GM03348 (cell line): ENCODE measurements at regions not wholly inside any gene's neighbourhood (a gene's known extent, or its start where the extent isn't known, plus 50 kb on each side); places are given as distances from the start of the nearest gene placed in this dataset.

ENCODE experiments used
- DNase-seq: peaks from one replicate; pipeline ENCODE4 v3.0.0; 2012; ENCODE audit warnings: low spot score

DNA sequence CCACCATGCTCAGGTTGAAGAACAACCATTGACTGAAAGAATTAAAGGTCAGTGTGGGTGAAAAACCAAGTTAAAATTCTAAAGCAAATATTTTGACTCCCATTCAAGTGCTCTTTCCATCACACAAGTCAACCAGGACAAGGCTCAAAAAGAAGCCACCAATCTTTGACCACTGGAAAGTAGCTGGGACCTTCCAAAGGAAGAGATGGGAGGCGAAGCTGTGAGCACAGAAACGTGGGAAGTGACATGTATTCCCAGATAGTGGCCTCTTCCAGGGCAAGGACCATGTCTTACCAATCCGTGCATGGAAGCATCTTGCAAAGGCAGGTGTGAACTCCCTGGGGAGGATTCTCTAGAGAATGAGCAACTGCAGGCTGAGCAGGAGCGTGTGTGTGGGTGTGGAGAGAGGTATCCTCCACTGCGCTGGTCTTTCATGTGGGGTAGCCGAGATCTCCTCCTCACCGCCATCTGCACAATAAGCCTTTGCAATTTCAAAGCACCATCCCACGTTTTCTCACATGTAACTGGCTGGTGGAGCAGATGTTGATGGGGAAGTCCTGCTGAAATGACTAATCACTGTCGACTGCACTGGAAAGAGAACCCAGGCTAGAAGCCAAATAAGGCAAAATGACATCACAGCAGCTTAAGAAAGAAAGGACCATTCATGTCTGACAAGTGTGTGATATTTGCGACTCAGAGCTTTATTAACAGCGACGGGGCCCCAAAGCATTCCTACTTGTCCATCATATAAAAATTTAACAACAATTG, 189.4 kb upstream of the RREB1 start:
- DNase-seq = peak; percentile 39

GRCh38 chr6:6919173-6919572, 188.6 kb upstream of the RREB1 start:
- no peak for DNase-seq

- no peak for DNase-seq
Measured at GRCh38 chr6:6920114-6920986, 187.4 kb upstream of the RREB1 start.

DNA sequence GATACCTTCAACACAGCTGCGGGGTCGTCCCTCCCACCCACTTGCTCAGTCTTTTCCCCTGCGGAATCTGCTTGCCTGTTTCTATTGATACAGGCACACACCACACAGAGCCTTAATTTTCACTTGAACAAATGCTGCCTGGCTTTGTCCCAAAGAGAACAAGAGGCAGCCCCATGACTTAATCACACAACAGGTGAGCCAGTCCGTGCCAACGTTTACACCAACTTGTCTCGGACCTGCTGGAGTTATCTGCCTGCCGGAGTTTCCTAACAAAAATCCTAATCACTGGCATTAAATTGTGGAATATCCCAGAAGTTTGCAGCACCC, 186.8 kb upstream of the RREB1 start:
- no peak for DNase-seq

GRCh38 chr6:6922166-6922565, 185.6 kb upstream of the RREB1 start:
- no peak for DNase-seq

- DNase-seq = no peak
Measured at GRCh38 chr6:6923605-6924004, 184.2 kb upstream of the RREB1 start.

- DNase-seq = no peak
Measured at GRCh38 chr6:6924708-6925107, 183.1 kb upstream of the RREB1 start.

- peak; percentile 33 for DNase-seq
Measured at GRCh38 chr6:6925391-6926164, 182.2 kb upstream of the RREB1 start.

DNA sequence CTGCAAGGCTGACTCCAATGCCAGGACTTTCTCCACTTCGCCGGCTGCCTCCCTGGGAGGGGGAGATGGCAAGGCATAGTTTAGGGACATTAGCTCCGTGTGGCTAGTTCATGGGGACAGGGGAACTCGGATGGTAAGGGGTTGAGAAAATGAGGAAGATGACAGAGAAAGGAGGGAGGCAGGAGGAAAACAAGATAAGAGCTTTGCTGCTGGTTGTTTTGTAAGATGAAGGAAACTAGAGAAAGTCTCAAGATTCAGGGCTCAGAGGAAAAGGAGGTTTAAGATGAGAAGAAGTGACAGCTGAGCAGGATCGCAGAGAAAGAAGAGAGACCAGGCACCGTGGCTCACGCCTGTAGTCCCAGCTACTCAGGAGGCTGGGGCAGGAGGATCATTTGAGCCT, 180.9 kb upstream of the RREB1 start:
- no peak for DNase-seq

DNA sequence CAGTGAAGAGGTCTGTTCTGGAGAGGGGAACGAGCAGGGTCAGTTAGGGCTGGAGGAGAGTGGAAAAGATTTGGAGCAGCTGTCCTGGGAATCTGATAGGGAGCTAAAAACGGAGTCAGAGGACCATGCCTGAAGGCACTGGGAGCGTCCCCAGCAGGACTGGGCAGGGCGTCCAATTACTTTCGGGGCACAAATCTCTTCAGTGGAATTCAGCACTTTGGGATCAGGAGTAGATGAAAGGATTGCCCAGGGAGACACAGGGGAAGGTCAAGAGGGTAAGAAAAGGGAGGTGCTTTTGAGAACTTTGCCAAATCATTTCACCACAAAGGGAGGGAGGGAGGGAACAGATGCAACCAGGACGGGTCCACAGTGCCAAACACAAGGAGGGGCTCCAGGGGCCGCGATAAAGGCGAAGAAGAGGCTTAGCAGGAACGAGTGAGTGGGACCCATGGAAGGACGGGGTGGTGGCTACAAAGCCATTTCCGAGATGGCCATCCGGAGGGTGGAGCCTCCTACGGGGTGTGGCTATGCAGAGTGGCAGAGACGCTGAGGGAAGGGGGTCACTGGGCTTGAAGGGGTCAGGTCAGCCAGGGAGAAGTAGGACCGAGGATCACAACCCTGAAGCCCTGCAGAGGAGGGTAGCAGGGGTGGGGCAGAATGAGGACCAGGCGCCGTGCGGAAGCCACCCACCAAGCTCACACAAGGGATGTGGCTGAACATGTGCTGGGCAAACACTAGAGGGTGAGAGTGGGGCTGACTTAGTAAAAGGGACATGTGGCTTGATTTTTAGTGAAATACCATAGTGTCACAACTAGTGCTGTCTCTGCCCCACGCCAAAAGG, 180.0 kb upstream of the RREB1 start:
- no peak for DNase-seq

DNA sequence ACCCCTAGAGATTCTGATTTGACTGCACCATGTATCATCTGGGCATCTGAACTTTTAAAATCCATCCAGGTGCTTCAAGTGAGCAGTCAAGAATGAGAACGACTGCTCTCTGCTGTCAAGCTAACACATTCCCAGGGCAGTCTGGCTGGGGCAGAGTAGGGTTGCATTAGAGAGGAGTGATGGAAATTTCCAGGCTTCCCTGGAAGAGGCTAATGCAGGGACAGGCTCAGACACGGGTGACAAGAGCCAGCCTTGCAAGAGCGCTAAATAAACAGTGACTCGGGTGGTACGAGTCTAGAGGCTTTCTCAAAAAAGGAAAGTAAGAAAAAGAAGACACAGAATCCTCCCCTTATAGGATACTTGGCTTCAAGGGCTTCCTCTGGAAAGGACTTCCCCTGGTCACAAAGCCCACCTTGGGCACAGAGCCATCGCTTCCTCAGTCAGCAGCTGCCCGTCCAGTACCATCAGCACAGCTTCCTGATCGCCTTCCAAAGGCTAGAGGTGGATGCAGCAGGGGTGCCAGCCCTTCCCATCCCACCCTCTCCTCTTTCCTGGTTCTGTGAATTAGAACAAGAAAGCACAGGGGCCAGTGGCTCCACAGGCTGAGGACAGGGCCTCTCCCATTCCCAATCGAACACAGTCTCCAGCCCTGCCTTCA, 177.4 kb upstream of the RREB1 start:
- no peak for DNase-seq

GRCh38 chr6:6931071-6932025, 176.4 kb upstream of the RREB1 start:
- no peak for DNase-seq

DNA sequence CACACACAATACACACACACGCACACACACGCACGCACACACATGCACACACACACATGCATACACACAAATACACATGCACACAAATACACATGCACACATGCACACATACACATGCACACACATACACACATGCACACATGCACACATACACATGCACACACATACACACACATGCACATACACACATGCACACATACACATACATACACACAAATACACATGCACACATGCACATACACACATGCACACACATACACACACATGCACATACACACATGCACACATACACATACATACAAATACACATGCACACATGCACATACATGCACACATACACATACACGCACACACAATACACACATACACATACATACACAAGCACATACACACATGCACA, 175.4 kb upstream of the RREB1 start:
- no peak for DNase-seq

GRCh38 chr6:6932968-6933367, 174.8 kb upstream of the RREB1 start:
- no peak for DNase-seq

- DNase-seq = no peak
Measured at GRCh38 chr6:6940031-6941025, 167.4 kb upstream of the RREB1 start.

GRCh38 chr6:6941201-6941600, 166.6 kb upstream of the RREB1 start:
- no peak for DNase-seq

- no peak for DNase-seq
Measured at GRCh38 chr6:6942091-6942490, 165.7 kb upstream of the RREB1 start.

DNA sequence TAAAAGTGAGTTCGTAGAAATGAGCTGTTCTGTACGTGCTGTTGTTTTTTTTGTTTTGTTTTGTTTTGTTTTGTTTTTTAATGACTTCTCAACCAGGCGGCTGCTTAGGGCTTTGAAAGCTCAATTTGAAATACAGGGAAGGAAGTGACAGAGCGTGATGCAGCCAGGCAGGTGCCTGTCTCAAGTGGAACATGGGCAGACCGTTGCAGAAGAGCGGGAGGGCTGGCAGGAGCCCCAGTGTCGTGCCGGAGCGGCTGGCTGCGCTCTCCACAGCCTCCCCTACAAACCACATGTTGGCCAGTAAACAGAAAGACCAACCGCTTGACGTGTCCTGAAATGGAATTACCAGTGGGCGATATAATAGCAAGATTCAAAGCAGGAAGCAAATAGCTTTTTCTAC, 164.9 kb upstream of the RREB1 start:
- peak; percentile 77 for DNase-seq

- DNase-seq = no peak
Measured at GRCh38 chr6:6943421-6943820, 164.3 kb upstream of the RREB1 start.
